Transverse colon (tissue), 4 donors: ENCODE measurements at regions not wholly inside any gene's neighbourhood (a gene's known extent, or its start where the extent isn't known, plus 50 kb on each side); places are given as distances from the start of the nearest gene placed in this dataset.

ENCODE experiments used
- DNase-seq: peaks from one replicate; pipeline ENCODE4 v3.0.0-alpha.2; 2019
- H3K27ac ChIP-seq, 4 donors: fragments of 200-600 bp; sonication (generic); 2 replicates each; pipeline ENCODE4 v1.5.1; 2016 to 2018; ENCODE audit warnings: inconsistent platforms in 4 of 4
- H3K27me3 ChIP-seq: fragments of 200-600 bp; sonication (generic); 2 replicates; pipeline ENCODE4 v1.5.1; 2017; ENCODE audit warnings: inconsistent platforms
- H3K36me3 ChIP-seq, 4 donors: fragments of 200-600 bp; sonication (generic); 2 replicates each; pipeline ENCODE4 v1.5.1; 2017 to 2019; ENCODE audit warnings: inconsistent platforms in 4 of 4
- H3K4me1 ChIP-seq, 4 donors: fragments of 200-600 bp; sonication (generic); 2 replicates each; pipeline ENCODE4 v1.5.1; 2017 to 2020; ENCODE audit warnings: inconsistent platforms in 4 of 4
- H3K4me3 ChIP-seq, 4 donors: fragments of 200-600 bp; sonication (generic); 1 replicate in 1 of 4; 2 replicates in 3 of 4; pipeline versions ENCODE4 v1.5.1 to v1.6.1; 2017 to 2019; ENCODE audit warnings: inconsistent platforms in 4 of 4
- H3K9me3 ChIP-seq, 2 donors: fragments of 200-600 bp; sonication (generic); 2 replicates each; pipeline ENCODE4 v1.5.1; 2017 to 2019; ENCODE audit warnings: inconsistent platforms in 2 of 2
- CTCF ChIP-seq, 5 experiments: fragments of 200-600 bp in 3 of 5; fragments of 450-650 bp in 2 of 5; sonication (generic) in 3 of 5; IDR thresholded peaks; 1 replicate in 2 of 5; 2 replicates in 3 of 5; pipeline ENCODE4 v1.5.1; 2016 to 2017; ENCODE audit warnings: antibody characterized with exemption in 5 of 5, inconsistent platforms in 3 of 5, mild to moderate bottlenecking in 2 of 5, moderate library complexity in 1 of 5
- EP300 ChIP-seq: sonication (generic); formaldehyde crosslinking; IDR thresholded peaks from one replicate; pipeline ENCODE4 v1.6.1; 2017; ENCODE audit warnings: antibody characterized with exemption, low read depth
- POLR2A ChIP-seq: fragments of 450-650 bp; IDR thresholded peaks from one replicate; pipeline ENCODE4 v1.6.1; 2016; ENCODE audit warnings: antibody characterized with exemption, mild to moderate bottlenecking, moderate library complexity
- POLR2AphosphoS5 ChIP-seq, 3 donors: sonication (generic); formaldehyde crosslinking; IDR thresholded peaks; one replicate each; pipeline ENCODE4 v1.6.1; 2016; ENCODE audit warnings: antibody characterized with exemption in 3 of 3
- WGBS, 2 donors: methylation state at CpG; one replicate each; pipeline ENCODE4 v1.1.5; 2018; ENCODE audit warnings: low coverage in 1 of 2; 5-methylcytosine and 5-hydroxymethylcytosine counted together
- in situ Hi-C, 4 donors: fragments of 200-750 bp; cut with MboI; loops; one replicate each; pipeline versions ENCODE4 v1.15.0 to v1.15.1; 2017; ENCODE audit warnings: low sequenced_read_pairs in 3 of 4, low pct_ligation_motif_present in 1 of 4, low pct_unique_long_range_greater_than_20kb in 1 of 4
- intact Hi-C: fragments of 100-400 bp; cut with DNase I; formaldehyde crosslinking; loops from one replicate; pipeline ENCODE4 v1.15.1; 2023; ENCODE audit warnings: low total_unique reads

GRCh38 chr18:22608847-22609246 is 191.1 kb upstream of the CTAGE1 start:
- WGBS, 2 donors: 29 to 40% methylated on average over 1 of the region's 1 CpG
- in situ Hi-C loops: no loop called here

GRCh38 chr18:22609642-22610041 is 191.9 kb upstream of the CTAGE1 start:
- Histone ChIP-seq H3K4me3 (no peak overlapping the region), H3K27me3 (no peaks in the 10 kb centered on the region), H3K27ac (peak overlapping the region in 1 of 4 donors; percentile 4), H3K36me3 (no peaks in the 10 kb centered on the region), H3K4me1 (peaks cover 0 to 25% (median 5%) of the 10 kb centered on the region in 4 donors), H3K9me3 (no peaks in the 10 kb centered on the region)
- no peak for TF ChIP-seq POLR2AphosphoS5 (IDR thresholded peaks at IDR 0.05)
- peak in 2 of 5 experiments; percentile 25 for TF ChIP-seq CTCF (IDR thresholded peaks at IDR 0.05)
- in situ Hi-C loops: no loop called here
- 23 to 24% methylated on average over 3 to 5 of the region's 5 CpGs for WGBS, 2 donors
- intact Hi-C loops: no loop called here
- DNase-seq: peak; percentile 47

More at GRCh38 chr18:22608847-22609246, 191.1 kb upstream of the CTAGE1 start:
- no peaks in the 10 kb centered on the region for H3K27me3 ChIP-seq
- no peak for DNase-seq
- H3K27ac ChIP-seq: peak overlapping the region in 2 of 4 donors; percentile 1 to 10
- no peak for TF ChIP-seq CTCF (IDR thresholded peaks at IDR 0.05)
- TF ChIP-seq POLR2AphosphoS5 (IDR thresholded peaks at IDR 0.05): no peak
- TF ChIP-seq EP300: no peak
- no peak for TF ChIP-seq POLR2A
- H3K9me3 ChIP-seq: no peaks in the 10 kb centered on the region
- intact Hi-C loops: no loop called here
- H3K4me3 ChIP-seq: no peak overlapping the region
- H3K4me1 ChIP-seq: peaks cover 0 to 25% (median 5%) of the 10 kb centered on the region in 4 donors
- H3K36me3 ChIP-seq: no peaks in the 10 kb centered on the region

- Histone ChIP-seq H3K4me1 (peaks cover 0 to 25% (median 4%) of the 10 kb centered on the region in 4 donors), H3K27ac (no peak overlapping the region), H3K9me3 (no peaks in the 10 kb centered on the region), H3K27me3 (no peaks in the 10 kb centered on the region), H3K4me3 (no peak overlapping the region), H3K36me3 (no peaks in the 10 kb centered on the region)
- 48 to 61% methylated on average over 7 to 18 of the region's 18 CpGs for WGBS, 2 donors
- TF ChIP-seq POLR2AphosphoS5 (IDR thresholded peaks at IDR 0.05) (no peak), POLR2A (no peak), EP300 (no peak), CTCF (IDR thresholded peaks at IDR 0.05) (no peak)
- peak; percentile 72 for DNase-seq
- intact Hi-C loops (no loop called here), in situ Hi-C loops (no loop called here)
Observed at GRCh38 chr18:22613058-22613690, 195.5 kb upstream of the CTAGE1 start.

GRCh38 chr18:22613788-22614187 is 196.1 kb upstream of the CTAGE1 start:
- in situ Hi-C loops (no loop called here), intact Hi-C loops (no loop called here)
- H3K36me3 ChIP-seq: no peaks in the 10 kb centered on the region
- WGBS, 2 donors: 59 to 71% methylated on average over 1 to 3 of the region's 3 CpGs
- no peaks in the 10 kb centered on the region for H3K9me3 ChIP-seq
- no peak for DNase-seq
- H3K4me3 ChIP-seq: no peak overlapping the region
- peaks cover 0 to 23% (median 2%) of the 10 kb centered on the region in 4 donors for H3K4me1 ChIP-seq
- no peaks in the 10 kb centered on the region for H3K27me3 ChIP-seq
- H3K27ac ChIP-seq: no peak overlapping the region
- no peak for TF ChIP-seq POLR2AphosphoS5 (IDR thresholded peaks at IDR 0.05)

GRCh38 chr18:22623513-22623912 is 205.8 kb upstream of the CTAGE1 start:
- in situ Hi-C loops: loop anchor here in 1 of 4 donors (10.0 kb wide), 1 partner anchor 61 kb away; no protein-coding TSS in a partner anchor
- Histone ChIP-seq H3K27ac (no peak overlapping the region), H3K27me3 (no peaks in the 10 kb centered on the region), H3K9me3 (no peaks in the 10 kb centered on the region), H3K4me1 (peaks cover 0 to 9% (median 7%) of the 10 kb centered on the region in 4 donors), H3K4me3 (no peak overlapping the region), H3K36me3 (no peaks in the 10 kb centered on the region)
- 66 to 83% methylated on average over 5 of the region's 5 CpGs for WGBS, 2 donors
- DNase-seq: no peak
- intact Hi-C loops: no loop called here
- no peak for TF ChIP-seq POLR2A
- TF ChIP-seq POLR2AphosphoS5 (IDR thresholded peaks at IDR 0.05): no peak
- no peak for TF ChIP-seq EP300
- no peak for TF ChIP-seq CTCF (IDR thresholded peaks at IDR 0.05)
